ENCODE measurements at regions not wholly inside any gene's neighbourhood (a gene's known extent, or its start where the extent isn't known, plus 50 kb on each side); places are given as distances from the start of the nearest gene placed in this dataset.
"Not testable (repeated sequence)": the region's sequence is repeated elsewhere in the genome, so short reads cannot be mapped to it uniquely, and the experiment has no call there.

- DNase-seq: no peak
These were observed 183.3 kb upstream of the TRIB2 start for GRCh38 chr2:12533337-12534005.

DNA sequence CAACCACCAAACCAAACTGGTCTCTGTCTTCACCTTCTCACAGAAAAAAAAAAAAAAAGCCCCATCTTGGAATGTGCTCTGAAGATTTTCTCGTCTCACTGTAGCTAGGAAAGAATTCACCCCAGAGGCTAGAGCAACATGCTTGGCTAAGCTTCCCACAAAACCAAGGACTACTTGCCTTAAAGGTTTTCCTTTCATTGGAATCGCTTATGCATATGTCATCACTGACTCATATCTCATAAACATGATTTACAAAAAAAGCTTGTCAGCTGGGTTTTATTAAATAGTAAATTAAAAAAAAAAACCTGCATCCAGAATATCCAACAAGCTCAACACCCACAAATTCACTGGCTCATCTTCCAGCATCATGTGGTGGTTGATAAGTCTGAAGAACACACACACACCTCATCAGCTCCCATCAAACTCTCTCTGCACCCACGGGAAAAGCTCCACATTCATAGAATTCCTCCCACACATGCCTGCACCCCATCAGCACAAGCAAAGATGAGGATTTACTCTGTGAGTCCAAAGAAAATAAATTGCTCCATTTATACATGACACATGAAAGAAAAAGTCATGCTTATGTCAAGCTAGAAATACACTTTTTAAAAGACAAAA, 182.0 kb upstream of the TRIB2 start:
- no peak for DNase-seq

DNA sequence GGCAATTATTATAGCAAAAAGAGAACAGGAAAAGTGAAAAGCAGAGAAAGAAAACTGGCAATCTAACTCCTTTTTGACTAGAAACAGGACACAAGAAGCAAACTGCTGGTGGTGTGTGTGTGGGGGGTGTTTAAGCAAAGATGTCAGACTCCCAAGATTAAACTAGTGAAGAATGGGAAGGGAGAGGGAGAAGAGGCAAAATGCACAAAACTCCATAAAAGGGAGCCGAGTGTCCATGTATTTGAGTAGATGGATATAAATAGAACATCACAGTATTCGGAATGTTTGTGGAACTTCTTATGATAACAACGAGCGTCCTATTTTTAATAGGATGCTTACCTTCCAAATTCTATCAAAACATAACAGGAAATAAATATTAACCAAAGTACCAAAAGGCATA, 179.8 kb upstream of the TRIB2 start:
- no peak for DNase-seq

- no peak for DNase-seq
These were observed 178.5 kb upstream of the TRIB2 start for GRCh38 chr2:12538138-12538694.

DNA sequence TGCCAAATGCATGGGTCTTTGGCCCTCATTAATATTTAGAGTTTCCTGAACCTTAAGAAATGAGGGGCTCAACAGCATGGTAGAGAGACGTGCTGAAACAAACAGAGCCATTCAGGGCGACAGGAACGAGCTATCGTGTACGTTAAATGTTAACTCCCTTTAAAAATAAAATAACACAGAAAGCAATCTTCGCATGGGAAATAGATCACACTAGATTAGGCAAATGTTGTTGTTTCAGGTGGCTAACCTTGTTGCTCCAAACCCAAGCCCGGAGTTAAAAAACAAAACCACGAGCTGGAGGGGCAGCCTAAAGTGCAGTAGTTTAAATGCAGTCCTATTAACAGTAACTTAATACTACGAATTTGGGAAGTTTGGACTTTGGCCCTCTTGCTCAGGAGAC, 177.4 kb upstream of the TRIB2 start:
- no peak for DNase-seq

DNA sequence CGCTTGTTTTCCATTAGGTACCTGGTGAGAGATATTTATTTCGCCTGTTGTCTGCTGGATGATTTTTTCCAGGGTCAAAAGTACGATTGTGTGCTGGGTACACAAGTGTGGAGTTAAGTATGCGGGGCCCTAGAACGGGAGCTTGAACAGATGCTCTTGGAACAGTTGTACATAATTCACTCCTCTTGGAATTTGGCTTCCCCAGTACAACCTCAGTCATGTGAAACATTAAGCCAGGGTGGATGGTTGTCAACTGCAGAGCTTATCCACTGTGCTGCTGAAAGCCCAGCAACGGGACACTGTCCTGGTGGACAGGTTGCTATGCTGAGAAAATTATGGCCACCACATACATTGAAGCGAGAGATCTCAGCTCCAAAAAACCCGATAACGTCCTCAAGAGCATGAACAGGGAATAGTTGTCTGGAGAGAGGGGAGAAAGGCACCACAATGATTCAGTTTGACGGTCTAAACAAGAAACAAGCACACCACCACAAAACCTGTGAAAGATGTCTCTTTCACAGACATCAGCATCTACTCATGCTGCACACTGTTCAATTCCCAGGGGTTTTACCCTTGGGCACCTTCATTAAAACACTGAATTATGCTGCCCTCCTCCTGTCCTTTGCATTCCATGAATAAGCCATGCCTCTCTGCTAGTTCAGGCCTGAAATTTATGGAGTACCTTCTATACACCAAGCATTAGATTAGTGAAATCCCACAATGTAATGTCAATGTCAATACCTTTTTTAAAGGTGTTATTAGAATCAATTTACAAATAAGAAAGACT, 176.8 kb upstream of the TRIB2 start:
- peak in 1 of 2 experiments; percentile 3 for DNase-seq

GRCh38 chr2:12543076-12543977, 173.4 kb upstream of the TRIB2 start:
- DNase-seq: no peak

GRCh38 chr2:12543978-12544558, 172.7 kb upstream of the TRIB2 start:
- DNase-seq: no peak

GRCh38 chr2:12547566-12548170, 169.1 kb upstream of the TRIB2 start:
- no peak for DNase-seq

DNA sequence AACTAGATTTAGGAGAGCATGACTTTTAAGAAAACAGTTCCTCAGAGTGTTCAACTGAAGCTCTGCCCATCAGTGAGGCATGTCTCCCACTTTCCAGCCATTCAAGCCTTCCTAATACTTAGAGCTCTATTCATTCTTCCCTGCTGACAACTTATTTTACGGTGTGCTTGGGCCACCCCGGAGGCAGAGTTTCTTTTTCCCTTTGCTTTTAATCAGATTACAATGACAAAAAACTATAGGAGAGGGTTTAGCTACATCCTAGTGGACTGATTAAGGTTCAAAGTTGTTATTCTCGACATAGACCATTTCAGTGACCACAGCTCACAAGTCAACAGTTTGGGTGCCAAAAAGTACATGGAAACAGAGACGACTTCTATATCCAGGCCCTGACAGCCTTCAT, 167.8 kb upstream of the TRIB2 start:
- no peak for DNase-seq

- no peak for DNase-seq
These were observed 167.1 kb upstream of the TRIB2 start for GRCh38 chr2:12549641-12550040.

DNA sequence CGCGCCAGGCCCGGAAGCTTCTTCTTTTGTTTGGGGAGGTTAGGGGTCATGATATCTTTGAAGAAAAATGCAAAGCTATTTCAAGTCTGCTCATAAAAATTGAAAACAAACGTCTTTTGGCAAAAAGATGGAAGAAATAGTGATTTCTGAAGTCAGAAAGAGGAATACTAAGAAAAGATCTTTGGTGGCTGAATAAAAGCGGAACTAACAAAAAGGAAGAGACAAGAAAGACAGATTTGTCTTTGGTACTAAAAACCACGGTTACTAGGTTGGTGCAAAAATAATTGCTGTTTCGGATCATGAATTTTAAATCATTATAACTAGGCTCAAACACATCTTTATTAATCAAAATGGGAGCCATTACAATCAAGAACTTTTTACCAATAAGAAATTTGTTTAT, 164.6 kb upstream of the TRIB2 start:
- no peak for DNase-seq

DNA sequence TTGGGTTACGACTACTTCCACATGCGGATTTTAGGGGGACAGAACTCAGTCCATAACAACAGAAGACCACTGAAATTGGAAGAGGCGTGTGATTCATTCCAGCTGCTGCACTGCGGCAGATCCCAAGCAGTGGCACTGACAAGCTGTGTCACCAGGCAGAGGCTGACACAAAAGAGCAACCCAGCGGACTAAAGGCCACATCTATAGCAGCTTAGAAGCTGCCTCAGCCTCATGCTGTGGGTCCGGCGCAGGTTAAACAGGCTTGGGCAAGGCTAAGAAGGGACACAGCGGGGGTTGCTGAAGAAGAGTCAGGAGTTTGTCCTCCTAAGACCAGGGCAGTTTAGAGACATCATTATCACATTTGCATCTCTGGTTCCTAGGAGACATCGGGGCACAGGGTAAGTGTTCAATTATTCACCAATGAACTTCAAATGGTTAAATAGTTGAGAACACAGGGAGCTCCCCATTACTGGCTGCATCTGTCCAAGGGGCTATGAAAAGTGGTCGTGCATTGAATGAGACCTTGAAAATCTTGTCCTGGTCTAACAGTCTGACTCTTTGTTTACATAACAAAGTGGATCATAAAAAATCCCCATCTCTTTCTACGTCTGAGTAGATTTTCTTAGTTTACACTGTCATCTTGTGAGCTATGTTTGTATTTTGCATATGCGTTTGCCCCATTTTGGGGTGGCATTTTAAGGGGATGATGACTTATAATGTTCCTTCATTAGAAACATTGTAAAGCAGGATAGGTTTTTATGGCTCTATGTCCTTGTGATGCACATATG, 162.3 kb upstream of the TRIB2 start:
- DNase-seq: no peak

- no peak for DNase-seq
These were observed 161.6 kb upstream of the TRIB2 start for GRCh38 chr2:12555012-12555645.

GRCh38 chr2:12556762-12557161, 160.0 kb upstream of the TRIB2 start:
- DNase-seq: no peak

- DNase-seq: no peak
These were observed 159.0 kb upstream of the TRIB2 start for GRCh38 chr2:12557688-12558087.

DNA sequence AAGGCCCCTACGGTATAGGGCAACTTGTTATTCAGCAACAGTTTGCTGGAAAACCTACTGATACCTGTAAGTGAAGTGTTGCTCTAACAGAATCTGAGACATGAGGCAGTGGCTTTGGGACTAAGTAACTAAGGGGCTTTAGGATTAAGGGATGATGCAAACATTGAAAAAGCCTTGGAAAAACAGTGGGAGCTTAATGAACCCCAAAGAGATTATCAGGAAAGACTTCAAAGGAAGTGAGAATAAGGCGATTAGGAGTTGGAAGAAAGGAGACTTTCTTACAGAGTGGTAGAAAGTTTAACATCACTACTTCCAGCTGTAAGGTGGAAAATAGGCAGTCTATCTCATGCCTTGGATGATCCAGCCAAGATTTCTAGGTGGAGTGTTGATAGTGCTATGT, 158.2 kb upstream of the TRIB2 start:
- no peak for DNase-seq

DNA sequence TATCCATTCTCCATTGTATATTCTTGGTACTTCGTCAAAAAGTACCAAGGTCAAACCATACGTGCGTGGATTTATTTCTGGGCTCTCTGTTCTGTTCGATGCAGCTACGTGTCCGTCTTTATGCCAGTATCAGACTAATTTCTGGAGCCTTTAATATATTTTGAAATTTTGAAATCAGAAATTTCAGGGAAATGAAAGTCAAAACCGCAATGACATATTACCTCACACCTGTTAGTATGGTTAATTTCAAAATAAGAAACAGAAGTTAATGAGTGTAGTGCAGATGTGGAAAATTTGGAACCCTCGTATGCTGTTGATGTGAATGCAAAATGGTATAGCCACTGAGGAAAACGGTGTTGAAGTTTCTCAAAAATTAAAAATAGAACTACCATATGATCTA, 156.1 kb upstream of the TRIB2 start:
- no peak for DNase-seq

- no peak for DNase-seq
These were observed 149.3 kb upstream of the TRIB2 start for GRCh38 chr2:12567411-12567810.

DNA sequence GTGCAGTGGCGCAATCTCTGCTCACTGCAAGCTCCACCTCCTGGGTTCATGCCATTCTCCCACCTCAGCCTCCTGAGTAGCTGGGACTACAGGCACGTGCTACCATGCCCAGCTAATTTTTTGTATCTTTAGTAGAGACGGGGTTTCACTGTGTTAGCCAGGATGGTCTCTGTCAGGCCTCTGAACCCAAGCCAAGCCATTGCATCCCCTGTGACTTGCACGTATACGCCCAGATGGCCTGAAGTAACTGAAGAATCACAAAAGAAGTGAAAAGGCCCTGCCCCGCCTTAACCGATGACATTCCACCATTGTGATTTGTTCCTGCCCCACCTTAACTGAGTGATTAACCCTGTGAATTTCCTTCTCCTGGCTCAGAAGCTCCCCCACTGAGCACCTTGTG, 147.2 kb upstream of the TRIB2 start:
- not testable (repeated sequence) for DNase-seq

DNA sequence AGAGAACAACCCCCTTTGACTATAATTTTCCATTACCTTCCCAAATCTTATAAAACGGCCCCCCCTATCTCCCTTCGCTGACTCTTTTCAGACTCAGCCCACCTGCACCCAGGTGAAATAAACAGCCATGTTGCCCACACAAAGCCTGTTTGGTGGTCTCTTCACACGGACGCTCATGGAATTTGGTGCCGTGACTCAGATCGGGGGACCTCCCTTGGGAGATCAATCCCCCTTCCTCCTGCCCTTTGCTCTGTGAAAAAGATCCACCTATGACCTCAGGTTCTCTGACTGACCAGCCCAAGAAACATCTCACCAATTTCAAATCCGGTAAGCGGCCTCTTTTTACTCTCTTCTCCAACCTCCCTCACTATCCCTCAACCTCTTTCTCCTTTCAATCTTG, 146.8 kb upstream of the TRIB2 start:
- not testable (repeated sequence) for DNase-seq

Measured in NCI-H526 (cell line).